CD4-positive, CD25-positive, alpha-beta regulatory T cell (primary cell): ENCODE measurements at regions not wholly inside any gene's neighbourhood (a gene's known extent, or its start where the extent isn't known, plus 50 kb on each side); places are given as distances from the start of the nearest gene placed in this dataset.

Experiments
- ATAC-seq, 2 donors: fragments of 150-1000 bp; cut with Tn5 transposase; one replicate each; pipeline ENCODE4 v1.10.0; 2021; ENCODE audit warnings: low read depth in 2 of 2, moderate number of reproducible peaks in 2 of 2, moderate library complexity in 1 of 2
- DNase-seq, 3 donors: peaks; one replicate each; pipeline versions ENCODE4 v3.0.0 to v3.0.0-alpha.2; 2012 to 2022; ENCODE audit warnings: mixed read lengths in 1 of 3
- H3K27ac ChIP-seq: one replicate; pipeline ENCODE4 v1.7.0; 2013; ENCODE audit warnings: mild to moderate bottlenecking, low read length; ENCODE audit not compliant: insufficient read depth, poor library complexity, severe bottlenecking
- H3K27me3 ChIP-seq: one replicate; pipeline ENCODE4 v1.7.0; 2013; ENCODE audit warnings: low read length; ENCODE audit not compliant: control insufficient read depth, insufficient read depth
- H3K36me3 ChIP-seq: one replicate; pipeline ENCODE4 v1.7.0; 2013; ENCODE audit warnings: mild to moderate bottlenecking, low read length, moderate library complexity; ENCODE audit not compliant: control insufficient read depth, insufficient read depth
- H3K4me1 ChIP-seq: 2 replicates; pipeline ENCODE4 v1.7.0; 2013; ENCODE audit warnings: mild to moderate bottlenecking, low read length; ENCODE audit not compliant: insufficient read depth, control insufficient read depth, poor library complexity, severe bottlenecking
- H3K4me3 ChIP-seq: one replicate; pipeline ENCODE4 v1.7.0; 2013; ENCODE audit warnings: low read depth, mild to moderate bottlenecking, low read length, moderate library complexity
- H3K9me3 ChIP-seq, 2 experiments: 1 replicate in 1 of 2; 2 replicates in 1 of 2; pipeline ENCODE4 v1.7.0; 2013; ENCODE audit warnings: low read length in 2 of 2, mild to moderate bottlenecking in 1 of 2, moderate library complexity in 1 of 2; ENCODE audit not compliant: control insufficient read depth in 2 of 2
- H3K27ac Mint-ChIP-seq, 3 donors: one replicate each; pipeline ENCODE4 v1.8.0; 2020 to 2022; ENCODE audit warnings: mild to moderate bottlenecking in 3 of 3, mixed read lengths in 3 of 3, moderate library complexity in 2 of 3
- H3K27me3 Mint-ChIP-seq: one replicate; pipeline ENCODE4 v1.8.0; 2022; ENCODE audit warnings: mild to moderate bottlenecking, mixed read lengths
- H3K36me3 Mint-ChIP-seq: one replicate; pipeline ENCODE4 v1.8.0; 2020; ENCODE audit warnings: mixed read lengths
- H3K4me1 Mint-ChIP-seq, 4 donors: one replicate each; pipeline ENCODE4 v1.8.0; 2020 to 2022; ENCODE audit warnings: mixed read lengths in 4 of 4, mild to moderate bottlenecking in 1 of 4
- H3K4me3 Mint-ChIP-seq, 4 donors: one replicate each; pipeline ENCODE4 v1.8.0; 2020 to 2022; ENCODE audit warnings: mild to moderate bottlenecking in 4 of 4, mixed read lengths in 4 of 4, moderate library complexity in 3 of 4
- H3K9me3 Mint-ChIP-seq, 7 donors: one replicate each; pipeline ENCODE4 v1.8.0; 2020 to 2022; ENCODE audit warnings: mixed read lengths in 7 of 7, mild to moderate bottlenecking in 3 of 7, moderate library complexity in 2 of 7

- DNase-seq, result no peak
- H3K4me1 Mint-ChIP-seq, result no peaks in the 10 kb centered on the region
- H3K27ac ChIP-seq, result no peak overlapping the region
- H3K36me3 Mint-ChIP-seq, result no peaks in the 10 kb centered on the region
- H3K36me3 ChIP-seq, result no peaks in the 10 kb centered on the region
- H3K4me3 ChIP-seq, result no peak overlapping the region
- H3K27me3 ChIP-seq, result no peaks in the 10 kb centered on the region
- H3K27ac Mint-ChIP-seq, result no peak overlapping the region
- no peak overlapping the region for H3K4me3 Mint-ChIP-seq
- H3K27me3 Mint-ChIP-seq, result no peaks in the 10 kb centered on the region
- no peak for ATAC-seq
- peaks cover 0 to 8% (median 0%) of the 10 kb centered on the region in 7 donors for H3K9me3 Mint-ChIP-seq
- H3K4me1 ChIP-seq, result no peaks in the 10 kb centered on the region
- H3K9me3 ChIP-seq, result no peaks in the 10 kb centered on the region
Observed at GRCh38 chr6:9937031-9937763, 477.7 kb downstream of the TFAP2A start.

GRCh38 chr6:9936551-9936950, 478.3 kb downstream of the TFAP2A start:
- H3K27ac Mint-ChIP-seq, result no peak overlapping the region
- ATAC-seq (no peak), DNase-seq (no peak)
- H3K27me3 ChIP-seq, result no peaks in the 10 kb centered on the region
- H3K27me3 Mint-ChIP-seq, result no peaks in the 10 kb centered on the region
- H3K27ac ChIP-seq, result no peak overlapping the region
- H3K36me3 ChIP-seq, result no peaks in the 10 kb centered on the region
- H3K4me1 Mint-ChIP-seq, result no peaks in the 10 kb centered on the region
- H3K36me3 Mint-ChIP-seq, result no peaks in the 10 kb centered on the region
- peaks cover 0 to 5% (median 0%) of the 10 kb centered on the region in 7 donors for H3K9me3 Mint-ChIP-seq
- H3K9me3 ChIP-seq, result no peaks in the 10 kb centered on the region
- no peak overlapping the region for H3K4me3 Mint-ChIP-seq
- H3K4me3 ChIP-seq, result no peak overlapping the region
- no peaks in the 10 kb centered on the region for H3K4me1 ChIP-seq

- Histone ChIP-seq H3K9me3 (no peaks in the 10 kb centered on the region), H3K36me3 (no peaks in the 10 kb centered on the region), H3K4me3 (no peak overlapping the region), H3K4me1 (no peaks in the 10 kb centered on the region), H3K27me3 (no peaks in the 10 kb centered on the region), H3K27ac (no peak overlapping the region)
- peaks cover 0 to 8% (median 2%) of the 10 kb centered on the region in 7 donors for H3K9me3 Mint-ChIP-seq
- no peak for DNase-seq
- ATAC-seq, result no peak
- H3K27me3 Mint-ChIP-seq, result no peaks in the 10 kb centered on the region
- no peak overlapping the region for H3K4me3 Mint-ChIP-seq
- no peak overlapping the region for H3K27ac Mint-ChIP-seq
- no peaks in the 10 kb centered on the region for H3K36me3 Mint-ChIP-seq
- peaks cover 0 to 5% (median 0%) of the 10 kb centered on the region in 4 donors for H3K4me1 Mint-ChIP-seq
Observed at GRCh38 chr6:9933677-9934076, 481.2 kb downstream of the TFAP2A start.

- no peak for DNase-seq
- H3K9me3 ChIP-seq, result peaks cover 0 to 1% of the 10 kb centered on the region in 2 experiments
- H3K27me3 ChIP-seq, result no peaks in the 10 kb centered on the region
- no peaks in the 10 kb centered on the region for H3K36me3 ChIP-seq
- H3K4me3 Mint-ChIP-seq, result no peak overlapping the region
- no peaks in the 10 kb centered on the region for H3K27me3 Mint-ChIP-seq
- no peak overlapping the region for H3K4me3 ChIP-seq
- H3K27ac ChIP-seq, result no peak overlapping the region
- H3K9me3 Mint-ChIP-seq, result peaks cover 0 to 24% (median 2%) of the 10 kb centered on the region in 7 donors
- H3K4me1 ChIP-seq, result no peaks in the 10 kb centered on the region
- no peaks in the 10 kb centered on the region for H3K36me3 Mint-ChIP-seq
- H3K27ac Mint-ChIP-seq, result peak overlapping the region in 1 of 3 donors; percentile 58
- H3K4me1 Mint-ChIP-seq, result peaks cover 0 to 5% (median 0%) of the 10 kb centered on the region in 4 donors
- no peak for ATAC-seq
Observed at GRCh38 chr6:9927275-9927674, 487.6 kb downstream of the TFAP2A start.

GRCh38 chr6:9924971-9925370, 489.9 kb downstream of the TFAP2A start:
- Mint-ChIP-seq H3K36me3 (no peaks in the 10 kb centered on the region), H3K4me1 (peaks cover 0 to 4% (median 0%) of the 10 kb centered on the region in 4 donors), H3K27ac (no peak overlapping the region), H3K4me3 (no peak overlapping the region), H3K27me3 (no peaks in the 10 kb centered on the region), H3K9me3 (peaks cover 0 to 22% (median 2%) of the 10 kb centered on the region in 7 donors)
- no peak overlapping the region for H3K4me3 ChIP-seq
- no peaks in the 10 kb centered on the region for H3K4me1 ChIP-seq
- ATAC-seq (no peak), DNase-seq (no peak)
- H3K27me3 ChIP-seq, result no peaks in the 10 kb centered on the region
- H3K9me3 ChIP-seq, result peaks cover 0 to 1% of the 10 kb centered on the region in 2 experiments
- no peaks in the 10 kb centered on the region for H3K36me3 ChIP-seq
- no peak overlapping the region for H3K27ac ChIP-seq

GRCh38 chr6:9921366-9921765, 493.5 kb downstream of the TFAP2A start:
- DNase-seq, result no peak
- H3K27me3 Mint-ChIP-seq, result no peaks in the 10 kb centered on the region

GRCh38 chr6:9914951-9915350, 499.9 kb downstream of the TFAP2A start:
- no peak overlapping the region for H3K4me3 ChIP-seq
- H3K9me3 Mint-ChIP-seq, result peaks cover 0 to 14% (median 4%) of the 10 kb centered on the region in 7 donors
- no peak for DNase-seq
- no peaks in the 10 kb centered on the region for H3K27me3 ChIP-seq
- no peaks in the 10 kb centered on the region for H3K9me3 ChIP-seq
- H3K27ac ChIP-seq, result no peak overlapping the region
- H3K27ac Mint-ChIP-seq, result peak overlapping the region in 1 of 3 donors; percentile 48
- H3K4me3 Mint-ChIP-seq, result no peak overlapping the region
- ATAC-seq, result no peak
- H3K36me3 ChIP-seq, result no peaks in the 10 kb centered on the region
- H3K4me1 Mint-ChIP-seq, result no peaks in the 10 kb centered on the region
- no peaks in the 10 kb centered on the region for H3K36me3 Mint-ChIP-seq
- H3K27me3 Mint-ChIP-seq, result no peaks in the 10 kb centered on the region
- H3K4me1 ChIP-seq, result no peaks in the 10 kb centered on the region

More at GRCh38 chr6:9921366-9921765, 493.5 kb downstream of the TFAP2A start:
- peaks cover 0 to 15% (median 1%) of the 10 kb centered on the region in 7 donors for H3K9me3 Mint-ChIP-seq
- H3K27ac ChIP-seq, result no peak overlapping the region
- H3K36me3 ChIP-seq, result no peaks in the 10 kb centered on the region
- no peak overlapping the region for H3K4me3 ChIP-seq
- ATAC-seq, result no peak
- no peaks in the 10 kb centered on the region for H3K36me3 Mint-ChIP-seq
- no peaks in the 10 kb centered on the region for H3K27me3 ChIP-seq
- no peak overlapping the region for H3K27ac Mint-ChIP-seq
- no peaks in the 10 kb centered on the region for H3K4me1 ChIP-seq
- no peak overlapping the region for H3K4me3 Mint-ChIP-seq
- peaks cover 0 to 1% of the 10 kb centered on the region in 2 experiments for H3K9me3 ChIP-seq
- peaks cover 0 to 4% (median 0%) of the 10 kb centered on the region in 4 donors for H3K4me1 Mint-ChIP-seq

- Mint-ChIP-seq H3K4me1 (no peaks in the 10 kb centered on the region), H3K4me3 (no peak overlapping the region), H3K36me3 (no peaks in the 10 kb centered on the region), H3K27ac (no peak overlapping the region), H3K9me3 (peaks cover 2 to 7% (median 2%) of the 10 kb centered on the region in 7 donors), H3K27me3 (no peaks in the 10 kb centered on the region)
- Histone ChIP-seq H3K27me3 (no peaks in the 10 kb centered on the region), H3K9me3 (no peaks in the 10 kb centered on the region), H3K36me3 (no peaks in the 10 kb centered on the region), H3K4me3 (no peak overlapping the region), H3K4me1 (no peaks in the 10 kb centered on the region), H3K27ac (no peak overlapping the region)
- ATAC-seq (no peak), DNase-seq (no peak)
Observed at GRCh38 chr6:9901376-9901775, 513.5 kb downstream of the TFAP2A start.
